ENCODE measurements at regions not wholly inside any gene's neighbourhood (a gene's known extent, or its start where the extent isn't known, plus 50 kb on each side); places are given as distances from the start of the nearest gene placed in this dataset.

- Histone ChIP-seq H3K4me3 (ENCODE audit: low read depth in 1 of 3, low read length in 3 of 3) (no peak overlapping the region), H3K4me1 (ENCODE audit: control insufficient read depth in 4 of 4, insufficient read depth in 4 of 4, low read length in 3 of 4) (peaks cover 0 to 4% (median 2%) of the 10 kb centered on the region in 4 donors), H3K27ac (ENCODE audit: low read depth in 1 of 2, low read length in 2 of 2) (no peak overlapping the region), H3K36me3 (ENCODE audit: control insufficient read depth in 4 of 4, insufficient read depth in 3 of 4, low read depth in 1 of 4, low read length in 3 of 4) (no peaks in the 10 kb centered on the region), H3K9me3 (ENCODE audit: control insufficient read depth in 4 of 4, low read length in 3 of 4) (no peaks in the 10 kb centered on the region), H3K9ac (ENCODE audit: low read depth in 1 of 2, low read length in 2 of 2) (no peak overlapping the region), H3K27me3 (ENCODE audit: control insufficient read depth in 4 of 4, insufficient read depth in 4 of 4, low read length in 3 of 4) (no peaks in the 10 kb centered on the region)
- DNase-seq (ENCODE audit: low spot score) = no peak
- TF ChIP-seq REST (IDR thresholded peaks at IDR 0.05) (no peak), TAF1 (conservative IDR thresholded peaks at IDR 0.05) (no peak), HNF4A (conservative IDR thresholded peaks at IDR 0.05) (no peak), ATF3 (IDR thresholded peaks at IDR 0.05) (no peak), HNF4G (IDR thresholded peaks at IDR 0.05) (no peak), JUND (IDR thresholded peaks at IDR 0.05) (no peak), NR2F2 (IDR thresholded peaks at IDR 0.05) (no peak), SP1 (IDR thresholded peaks at IDR 0.05) (no peak), RXRA (IDR thresholded peaks at IDR 0.05) (no peak), YY1 (IDR thresholded peaks at IDR 0.05) (no peak), GABPA (IDR thresholded peaks at IDR 0.05 in 1 of 2, conservative IDR thresholded peaks at IDR 0.05 in 1 of 2) (no peak), CTCF (IDR thresholded peaks at IDR 0.05; ENCODE audit: low read depth, low read length, missing input control) (no peak), RAD21 (IDR thresholded peaks at IDR 0.05) (no peak), EGR1 (IDR thresholded peaks at IDR 0.05; ENCODE audit: low read depth in 2 of 2) (no peak), FOXA1 (IDR thresholded peaks at IDR 0.05) (no peak), MAX (IDR thresholded peaks at IDR 0.05) (no peak)
- WGBS = 93% methylated on average over 4 of the region's 4 CpGs
Observed at GRCh38 chrX:2596045-2596444, 95.0 kb upstream of the CD99 start.

- Histone ChIP-seq H3K9me3 (ENCODE audit: control insufficient read depth in 4 of 4, low read length in 3 of 4) (no peaks in the 10 kb centered on the region), H3K27me3 (ENCODE audit: control insufficient read depth in 4 of 4, insufficient read depth in 4 of 4, low read length in 3 of 4) (no peaks in the 10 kb centered on the region), H3K4me1 (ENCODE audit: control insufficient read depth in 4 of 4, insufficient read depth in 4 of 4, low read length in 3 of 4) (peaks cover 0 to 4% (median 2%) of the 10 kb centered on the region in 4 donors), H3K9ac (ENCODE audit: low read depth in 1 of 2, low read length in 2 of 2) (no peak overlapping the region), H3K27ac (ENCODE audit: low read depth in 1 of 2, low read length in 2 of 2) (no peak overlapping the region), H3K36me3 (ENCODE audit: control insufficient read depth in 4 of 4, insufficient read depth in 3 of 4, low read depth in 1 of 4, low read length in 3 of 4) (no peaks in the 10 kb centered on the region), H3K4me3 (ENCODE audit: low read depth in 1 of 3, low read length in 3 of 3) (no peak overlapping the region)
- TF ChIP-seq ZBTB33 (IDR thresholded peaks at IDR 0.05) (no peak), JUND (IDR thresholded peaks at IDR 0.05) (no peak), FOXA1 (IDR thresholded peaks at IDR 0.05) (no peak), FOXA2 (IDR thresholded peaks at IDR 0.05) (no peak), CTCF (IDR thresholded peaks at IDR 0.05; ENCODE audit: low read depth, low read length, missing input control) (no peak), RAD21 (IDR thresholded peaks at IDR 0.05) (no peak), RXRA (IDR thresholded peaks at IDR 0.05) (no peak), HNF4G (IDR thresholded peaks at IDR 0.05) (no peak), NR2F2 (IDR thresholded peaks at IDR 0.05) (no peak), EGR1 (IDR thresholded peaks at IDR 0.05; ENCODE audit: low read depth in 2 of 2) (no peak), HNF4A (conservative IDR thresholded peaks at IDR 0.05) (no peak), SP1 (IDR thresholded peaks at IDR 0.05) (no peak), MAX (IDR thresholded peaks at IDR 0.05) (no peak), YY1 (IDR thresholded peaks at IDR 0.05) (no peak)
- 83% methylated on average over 5 of the region's 5 CpGs for WGBS
- DNase-seq (ENCODE audit: low spot score) = no peak
Observed at GRCh38 chrX:2595258-2595657, 94.5 kb upstream of the DHRSX start.

All from liver (tissue), 8 donors.